Activated CD4-positive, alpha-beta memory T cell treated with anti-CD3 and anti-CD28 coated beads for 36 hours (primary cell): ENCODE measurements at regions not wholly inside any gene's neighbourhood (a gene's known extent, or its start where the extent isn't known, plus 50 kb on each side); places are given as distances from the start of the nearest gene placed in this dataset.

Experiments used
- CTCF ChIA-PET: fragments of 350-600 bp; sonication (Branson Sonifier 250); formaldehyde crosslinking; loops from one replicate; lab custom pipeline; 2021; ENCODE audit warnings: antibody characterized with exemption, inconsistent platforms; lab: Charles Lee
- POLR2A ChIA-PET: fragments of 350-600 bp; sonication (Branson Sonifier 250); formaldehyde crosslinking; loops from one replicate; lab custom pipeline; 2021; ENCODE audit warnings: antibody characterized with exemption; lab: Charles Lee
- DNase-seq: peaks from one replicate; pipeline ENCODE4 v3.0.0-alpha.2; 2020
- H3K27ac Mint-ChIP-seq: one replicate; pipeline ENCODE4 v1.8.0; 2021; ENCODE audit warnings: mixed read lengths
- H3K27me3 Mint-ChIP-seq: one replicate; pipeline ENCODE4 v1.8.0; 2021; ENCODE audit warnings: mixed read lengths
- H3K36me3 Mint-ChIP-seq: one replicate; pipeline ENCODE4 v1.8.0; 2021; ENCODE audit warnings: mixed read lengths
- H3K4me1 Mint-ChIP-seq: one replicate; pipeline ENCODE4 v1.8.0; 2021; ENCODE audit warnings: low read depth, mixed read lengths
- H3K4me3 Mint-ChIP-seq: one replicate; pipeline ENCODE4 v1.8.0; 2021; ENCODE audit warnings: mild to moderate bottlenecking, mixed read lengths
- H3K9me3 Mint-ChIP-seq: one replicate; pipeline ENCODE4 v1.8.0; 2021; ENCODE audit warnings: mixed read lengths
- intact Hi-C: fragments of 100-400 bp; cut with micrococcal nuclease; formaldehyde crosslinking; loops from one replicate; pipeline ENCODE4 v1.15.1; 2023

DNA sequence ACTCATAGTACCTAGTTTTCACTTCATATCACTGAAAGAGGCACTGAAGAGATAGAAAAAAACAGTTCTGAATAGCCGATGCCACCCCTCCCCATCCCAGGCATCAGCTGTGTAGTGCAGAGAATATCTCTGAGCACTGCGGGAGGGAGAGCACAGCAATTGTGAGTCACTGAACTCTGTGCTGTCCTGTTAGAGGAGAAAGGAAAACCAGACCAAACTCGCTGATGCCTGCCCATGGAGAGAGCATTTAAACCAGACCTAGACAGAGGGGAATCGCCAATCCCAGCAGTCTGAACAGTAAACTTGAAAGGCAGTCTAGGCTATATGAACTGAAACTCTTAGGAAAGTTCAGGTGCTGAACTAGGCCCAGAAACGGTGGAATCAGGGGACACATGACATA, 120.1 kb upstream of the SLC30A5 start:
- no peak for DNase-seq
- ChIA-PET POLR2A (no interaction called here), CTCF (interaction anchor here (0.6 kb wide), 1 partner anchor 1066 kb away, joined by 3 read pairs; no protein-coding TSS in a partner anchor)
- H3K9me3 Mint-ChIP-seq = peaks cover 23% of the 10 kb centered on the region
- no peak overlapping the region for H3K4me3 Mint-ChIP-seq
- peaks cover 1% of the 10 kb centered on the region for H3K36me3 Mint-ChIP-seq
- H3K27ac Mint-ChIP-seq = no peak overlapping the region
- peaks cover 25% of the 10 kb centered on the region for H3K27me3 Mint-ChIP-seq
- intact Hi-C loops = no loop called here
- no peaks in the 10 kb centered on the region for H3K4me1 Mint-ChIP-seq

- DNase-seq = no peak
- peaks cover 10% of the 10 kb centered on the region for H3K27me3 Mint-ChIP-seq
- no peaks in the 10 kb centered on the region for H3K36me3 Mint-ChIP-seq
- ChIA-PET POLR2A (no interaction called here), CTCF (interaction anchor here (0.8 kb wide), 1 partner anchor 22 kb away, joined by 3 read pairs; no protein-coding TSS in a partner anchor)
- no peaks in the 10 kb centered on the region for H3K4me1 Mint-ChIP-seq
- intact Hi-C loops = no loop called here
- H3K27ac Mint-ChIP-seq = no peak overlapping the region
- H3K9me3 Mint-ChIP-seq = peaks cover 3% of the 10 kb centered on the region
- H3K4me3 Mint-ChIP-seq = no peak overlapping the region
Measured at GRCh38 chr5:68983043-68983442, 110.8 kb upstream of the SLC30A5 start.

DNA sequence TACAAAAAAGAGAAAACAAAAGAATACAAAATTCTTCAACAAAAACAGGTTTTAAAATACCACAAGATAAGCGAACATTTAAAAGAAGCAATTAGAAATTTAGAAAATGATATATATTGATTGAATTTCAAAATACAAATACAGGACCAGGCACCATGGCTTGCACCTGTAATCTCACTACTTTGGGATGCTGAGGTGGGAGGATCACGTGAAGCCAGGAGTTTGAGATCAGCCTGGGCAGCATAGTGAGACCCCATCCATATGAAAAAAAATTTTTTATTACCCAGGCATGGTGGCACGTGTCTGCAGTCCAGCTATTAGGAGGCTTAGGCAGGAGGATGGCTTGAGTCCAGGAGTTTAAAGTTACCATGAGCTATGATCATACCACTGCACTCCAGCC, 109.9 kb upstream of the SLC30A5 start:
- intact Hi-C loops = no loop called here

GRCh38 chr5:68991279-68992084, 102.3 kb upstream of the SLC30A5 start:
- intact Hi-C loops = no loop called here
- peaks cover 4% of the 10 kb centered on the region for H3K27me3 Mint-ChIP-seq
- no peak for DNase-seq
- H3K9me3 Mint-ChIP-seq = no peaks in the 10 kb centered on the region
- CTCF ChIA-PET = no interaction called here
- H3K4me3 Mint-ChIP-seq = no peak overlapping the region
- peaks cover 9% of the 10 kb centered on the region for H3K4me1 Mint-ChIP-seq
- no peaks in the 10 kb centered on the region for H3K36me3 Mint-ChIP-seq
- no peak overlapping the region for H3K27ac Mint-ChIP-seq
- POLR2A ChIA-PET = no interaction called here

More for the DNA sequence above, 109.9 kb upstream of the SLC30A5 start:
- ChIA-PET POLR2A (interaction anchor here (0.7 kb wide), 1 partner anchor 117 kb away, joined by 3 read pairs; no protein-coding TSS in a partner anchor), CTCF (no interaction called here)
- H3K4me1 Mint-ChIP-seq = no peaks in the 10 kb centered on the region
- H3K27ac Mint-ChIP-seq = no peak overlapping the region
- H3K27me3 Mint-ChIP-seq = peaks cover 5% of the 10 kb centered on the region
- H3K36me3 Mint-ChIP-seq = no peaks in the 10 kb centered on the region
- H3K9me3 Mint-ChIP-seq = no peaks in the 10 kb centered on the region
- no peak for DNase-seq
- no peak overlapping the region for H3K4me3 Mint-ChIP-seq

GRCh38 chr5:68994645-68995044, 99.2 kb upstream of the SLC30A5 start:
- H3K9me3 Mint-ChIP-seq = no peaks in the 10 kb centered on the region
- H3K4me3 Mint-ChIP-seq = no peak overlapping the region
- peaks cover 9% of the 10 kb centered on the region for H3K4me1 Mint-ChIP-seq
- no peak for DNase-seq
- H3K27me3 Mint-ChIP-seq = peaks cover 12% of the 10 kb centered on the region
- no peaks in the 10 kb centered on the region for H3K36me3 Mint-ChIP-seq
- CTCF ChIA-PET = interaction anchor here (1.0 to 1.2 kb wide), 2 partner anchors 13 to 117 kb away, joined by 3 to 4 read pairs; no protein-coding TSS in a partner anchor
- intact Hi-C loops = no loop called here
- no peak overlapping the region for H3K27ac Mint-ChIP-seq
- POLR2A ChIA-PET = no interaction called here

- H3K27ac Mint-ChIP-seq = no peak overlapping the region
- intact Hi-C loops = no loop called here
- no peak overlapping the region for H3K4me3 Mint-ChIP-seq
- H3K4me1 Mint-ChIP-seq = peaks cover 9% of the 10 kb centered on the region
- POLR2A ChIA-PET = no interaction called here
- CTCF ChIA-PET = interaction anchor here (0.6 to 1.2 kb wide), 2 partner anchors 13 to 88 kb away, joined by 3 read pairs; no protein-coding TSS in a partner anchor
- no peak for DNase-seq
- H3K36me3 Mint-ChIP-seq = no peaks in the 10 kb centered on the region
- no peaks in the 10 kb centered on the region for H3K9me3 Mint-ChIP-seq
- peaks cover 12% of the 10 kb centered on the region for H3K27me3 Mint-ChIP-seq
Measured at GRCh38 chr5:68995845-68996545, 97.8 kb upstream of the SLC30A5 start.

GRCh38 chr5:68999181-68999580, 94.6 kb upstream of the SLC30A5 start:
- Mint-ChIP-seq H3K9me3 (no peaks in the 10 kb centered on the region), H3K27me3 (peaks cover 15% of the 10 kb centered on the region), H3K36me3 (no peaks in the 10 kb centered on the region), H3K27ac (no peak overlapping the region), H3K4me1 (peaks cover 9% of the 10 kb centered on the region), H3K4me3 (no peak overlapping the region)
- POLR2A ChIA-PET = no interaction called here
- DNase-seq = no peak
- CTCF ChIA-PET = no interaction called here
- intact Hi-C loops = no loop called here

- no peaks in the 10 kb centered on the region for H3K9me3 Mint-ChIP-seq
- intact Hi-C loops = no loop called here
- no peak overlapping the region for H3K4me3 Mint-ChIP-seq
- ChIA-PET CTCF (interaction anchor here (0.8 kb wide), 1 partner anchor 11 kb away, joined by 3 read pairs; no protein-coding TSS in a partner anchor), POLR2A (interaction anchor here (0.6 kb wide), 1 partner anchor 244 kb away, joined by 6 read pairs; no protein-coding TSS in a partner anchor)
- peaks cover 22% of the 10 kb centered on the region for H3K27me3 Mint-ChIP-seq
- H3K27ac Mint-ChIP-seq = no peak overlapping the region
- peaks cover 7% of the 10 kb centered on the region for H3K4me1 Mint-ChIP-seq
- no peaks in the 10 kb centered on the region for H3K36me3 Mint-ChIP-seq
- DNase-seq = no peak
Measured at GRCh38 chr5:69000216-69000919, 93.4 kb upstream of the SLC30A5 start.

- no peak overlapping the region for H3K27ac Mint-ChIP-seq
- CTCF ChIA-PET = no interaction called here
- intact Hi-C loops = no loop called here
Measured at GRCh38 chr5:69000949-69001348, 92.9 kb upstream of the SLC30A5 start.

DNA sequence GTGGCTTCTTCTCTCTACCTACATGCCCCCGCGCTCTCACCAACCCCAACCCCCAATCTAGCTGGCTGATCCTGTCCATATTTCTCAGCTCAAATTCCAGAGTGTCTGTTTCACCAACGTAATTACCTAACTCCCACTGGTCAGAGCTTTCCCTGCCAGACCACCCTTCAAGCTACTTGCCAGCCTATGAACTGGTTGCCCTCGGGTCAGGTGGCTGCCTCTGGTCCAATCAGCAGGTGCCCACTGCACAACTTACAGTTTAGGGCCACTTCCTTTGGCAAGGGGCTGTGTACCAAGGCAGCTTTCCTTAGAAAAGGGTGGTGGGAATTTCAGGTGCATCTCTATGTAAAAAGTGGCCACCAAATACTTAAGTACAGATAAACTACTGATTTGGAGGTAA, 92.2 kb upstream of the SLC30A5 start:
- Mint-ChIP-seq H3K27ac (no peak overlapping the region), H3K4me1 (no peaks in the 10 kb centered on the region), H3K9me3 (no peaks in the 10 kb centered on the region), H3K27me3 (peaks cover 16% of the 10 kb centered on the region), H3K36me3 (no peaks in the 10 kb centered on the region), H3K4me3 (no peak overlapping the region)
- ChIA-PET POLR2A (no interaction called here), CTCF (no interaction called here)
- no peak for DNase-seq
- intact Hi-C loops = no loop called here

More at GRCh38 chr5:69000949-69001348, 92.9 kb upstream of the SLC30A5 start:
- POLR2A ChIA-PET = no interaction called here
- H3K9me3 Mint-ChIP-seq = no peaks in the 10 kb centered on the region
- H3K36me3 Mint-ChIP-seq = no peaks in the 10 kb centered on the region
- no peak for DNase-seq
- H3K4me3 Mint-ChIP-seq = no peak overlapping the region
- H3K4me1 Mint-ChIP-seq = peaks cover 2% of the 10 kb centered on the region
- H3K27me3 Mint-ChIP-seq = peaks cover 20% of the 10 kb centered on the region

- no peak for DNase-seq
- Mint-ChIP-seq H3K4me3 (no peak overlapping the region), H3K36me3 (no peaks in the 10 kb centered on the region), H3K4me1 (no peaks in the 10 kb centered on the region), H3K27me3 (peaks cover 22% of the 10 kb centered on the region), H3K27ac (no peak overlapping the region), H3K9me3 (no peaks in the 10 kb centered on the region)
- ChIA-PET POLR2A (no interaction called here), CTCF (no interaction called here)
- intact Hi-C loops = no loop called here
Measured at GRCh38 chr5:69004127-69004526, 89.7 kb upstream of the SLC30A5 start.

GRCh38 chr5:69004676-69005075, 89.1 kb upstream of the SLC30A5 start:
- ChIA-PET POLR2A (no interaction called here), CTCF (no interaction called here)
- Mint-ChIP-seq H3K36me3 (no peaks in the 10 kb centered on the region), H3K27ac (no peak overlapping the region), H3K27me3 (peaks cover 22% of the 10 kb centered on the region), H3K4me3 (no peak overlapping the region), H3K4me1 (no peaks in the 10 kb centered on the region), H3K9me3 (no peaks in the 10 kb centered on the region)
- no peak for DNase-seq
- intact Hi-C loops = loop anchor here (5.0 kb wide), 1 partner anchor 117 kb away; no protein-coding TSS in a partner anchor
